Choroid plexus epithelial cell (primary cell): ENCODE measurements at regions not wholly inside any gene's neighbourhood (a gene's known extent, or its start where the extent isn't known, plus 50 kb on each side); places are given as distances from the start of the nearest gene placed in this dataset.
A peak's percentile ranks its signal among the peaks of the same experiment; 100 is the strongest.

Experiments used
- DNase-seq: peaks from one replicate; pipeline ENCODE4 v3.0.0-alpha.2; 2010; ENCODE audit warnings: low read depth
- H3K4me3 ChIP-seq: 2 replicates; pipeline ENCODE4 v1.5.1; 2011; ENCODE audit warnings: low read depth, mild to moderate bottlenecking, control low read depth, low read length, moderate library complexity
- TF ChIP-seq, protein P1 (sequence below): conservative IDR thresholded peaks from 2 replicates; pipeline ENCODE4 v1.5.1; 2011; ENCODE audit warnings: low read depth, mild to moderate bottlenecking, control low read depth, inconsistent platforms, low read length, moderate library complexity

GRCh38 chr3:180829409-180830405 is 82.8 kb upstream of the FXR1 start:
- H3K4me3 ChIP-seq, result no peak overlapping the region
- TF ChIP-seq, protein P1, sequence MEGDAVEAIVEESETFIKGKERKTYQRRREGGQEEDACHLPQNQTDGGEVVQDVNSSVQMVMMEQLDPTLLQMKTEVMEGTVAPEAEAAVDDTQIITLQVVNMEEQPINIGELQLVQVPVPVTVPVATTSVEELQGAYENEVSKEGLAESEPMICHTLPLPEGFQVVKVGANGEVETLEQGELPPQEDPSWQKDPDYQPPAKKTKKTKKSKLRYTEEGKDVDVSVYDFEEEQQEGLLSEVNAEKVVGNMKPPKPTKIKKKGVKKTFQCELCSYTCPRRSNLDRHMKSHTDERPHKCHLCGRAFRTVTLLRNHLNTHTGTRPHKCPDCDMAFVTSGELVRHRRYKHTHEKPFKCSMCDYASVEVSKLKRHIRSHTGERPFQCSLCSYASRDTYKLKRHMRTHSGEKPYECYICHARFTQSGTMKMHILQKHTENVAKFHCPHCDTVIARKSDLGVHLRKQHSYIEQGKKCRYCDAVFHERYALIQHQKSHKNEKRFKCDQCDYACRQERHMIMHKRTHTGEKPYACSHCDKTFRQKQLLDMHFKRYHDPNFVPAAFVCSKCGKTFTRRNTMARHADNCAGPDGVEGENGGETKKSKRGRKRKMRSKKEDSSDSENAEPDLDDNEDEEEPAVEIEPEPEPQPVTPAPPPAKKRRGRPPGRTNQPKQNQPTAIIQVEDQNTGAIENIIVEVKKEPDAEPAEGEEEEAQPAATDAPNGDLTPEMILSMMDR, result no peak
- no peak for DNase-seq

GRCh38 chr3:180835501-180835900 is 77.0 kb upstream of the FXR1 start:
- TF ChIP-seq, protein P1, result no peak
- no peak overlapping the region for H3K4me3 ChIP-seq
- no peak for DNase-seq

DNA sequence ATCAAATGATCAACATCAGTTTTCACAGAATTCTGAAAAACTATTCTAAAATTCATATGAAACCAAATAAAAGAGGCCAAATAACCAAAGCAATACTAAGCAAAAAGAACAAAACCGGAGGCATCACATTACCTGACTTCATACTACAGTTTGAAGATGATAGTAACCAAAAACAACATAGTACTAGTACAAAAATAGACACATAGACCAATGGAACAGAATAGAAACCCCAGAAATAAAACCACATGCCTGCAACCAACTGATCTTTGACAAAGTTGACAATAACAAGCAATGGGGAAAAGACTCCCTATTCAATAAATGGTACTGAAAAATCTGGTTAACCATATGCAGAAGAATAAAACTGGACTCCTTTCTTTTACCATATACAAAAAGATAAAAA is 75.7 kb upstream of the FXR1 start:
- no peak overlapping the region for H3K4me3 ChIP-seq
- TF ChIP-seq, protein P1, result no peak
- no peak for DNase-seq

DNA sequence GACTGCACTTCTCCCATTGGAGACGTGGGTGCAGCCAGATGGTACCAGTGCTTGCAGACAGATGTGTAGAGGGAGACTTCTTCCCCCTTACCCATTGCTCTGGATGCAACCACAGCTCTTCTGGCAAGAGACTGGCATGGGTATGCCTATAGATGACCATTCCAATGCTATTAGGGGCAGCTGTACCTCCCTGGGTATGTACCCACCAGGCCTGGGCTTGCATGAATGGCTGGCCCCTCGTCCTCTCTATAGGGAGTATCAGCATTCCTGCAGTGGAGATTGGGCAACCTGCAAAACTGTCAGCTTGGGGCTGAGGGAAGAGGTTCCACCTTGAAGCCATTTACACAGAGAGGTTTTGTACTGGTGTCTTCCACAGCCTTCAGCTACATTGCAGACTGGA is 57.6 kb upstream of the FXR1 start:
- DNase-seq, result no peak
- TF ChIP-seq, protein P1, result no peak
- no peak overlapping the region for H3K4me3 ChIP-seq

- TF ChIP-seq, protein P1, result peak; percentile 9
- no peak overlapping the region for H3K4me3 ChIP-seq
- peak; percentile 5 for DNase-seq
These were observed 57.1 kb upstream of the FXR1 start for GRCh38 chr3:180855364-180855763.

GRCh38 chr3:180855956-180856355 is 56.5 kb upstream of the FXR1 start:
- TF ChIP-seq, protein P1, result no peak
- DNase-seq, result no peak
- no peak overlapping the region for H3K4me3 ChIP-seq
